NCI-H345 treated with DMSO at 0.1 percent for 48 hours (cell line): ENCODE measurements at regions not wholly inside any gene's neighbourhood (a gene's known extent, or its start where the extent isn't known, plus 50 kb on each side); places are given as distances from the start of the nearest gene placed in this dataset.
"Not testable (repeated sequence)": the region's sequence is repeated elsewhere in the genome, so short reads cannot be mapped to it uniquely, and the experiment has no call there.

Source experiments
- DNase-seq: peaks from one replicate; lab custom pipeline; 2025; ENCODE audit not compliant: unreplicated experiment; lab: John Stamatoyannopoulos, UW

GRCh38 chr1:204780630-204781029 is 90.0 kb upstream of the NFASC start:
- DNase-seq, result no peak

GRCh38 chr1:204782118-204782700 is 88.5 kb upstream of the NFASC start:
- DNase-seq, result no peak

GRCh38 chr1:204785023-204785422 is 85.6 kb upstream of the NFASC start:
- not testable (repeated sequence) for DNase-seq

- no peak for DNase-seq
These were observed 82.2 kb upstream of the NFASC start for GRCh38 chr1:204788470-204788869.

- peak; percentile 1 for DNase-seq
These were observed 79.0 kb upstream of the NFASC start for GRCh38 chr1:204791453-204792353.

- DNase-seq, result no peak
These were observed 78.3 kb upstream of the NFASC start for GRCh38 chr1:204792354-204792692.

- no peak for DNase-seq
These were observed 77.3 kb upstream of the NFASC start for GRCh38 chr1:204793259-204793914.

GRCh38 chr1:204796886-204797285 is 73.8 kb upstream of the NFASC start:
- DNase-seq, result not testable (repeated sequence)

- DNase-seq, result no peak
These were observed 73.3 kb upstream of the NFASC start for GRCh38 chr1:204797401-204797800.

GRCh38 chr1:204799630-204800029 is 71.0 kb upstream of the NFASC start:
- DNase-seq, result no peak

- DNase-seq, result no peak
These were observed 69.5 kb upstream of the NFASC start for GRCh38 chr1:204801211-204801610.

- no peak for DNase-seq
These were observed 68.1 kb upstream of the NFASC start for GRCh38 chr1:204802401-204803175.

GRCh38 chr1:204803607-204804006 is 67.1 kb upstream of the NFASC start:
- DNase-seq, result no peak

GRCh38 chr1:204806943-204807687 is 63.5 kb upstream of the NFASC start:
- peak; percentile 90 for DNase-seq

GRCh38 chr1:204809488-204809887 is 61.2 kb upstream of the NFASC start:
- no peak for DNase-seq

GRCh38 chr1:204812842-204813241 is 57.8 kb upstream of the NFASC start:
- no peak for DNase-seq

GRCh38 chr1:204813522-204813921 is 57.1 kb upstream of the NFASC start:
- DNase-seq, result no peak

- no peak for DNase-seq
These were observed 56.3 kb upstream of the NFASC start for GRCh38 chr1:204814166-204814884.

GRCh38 chr1:204817341-204817740 is 53.3 kb upstream of the NFASC start:
- DNase-seq, result no peak

GRCh38 chr1:204818998-204819397 is 51.7 kb upstream of the NFASC start:
- no peak for DNase-seq
